ENCODE measurements at regions not wholly inside any gene's neighbourhood (a gene's known extent, or its start where the extent isn't known, plus 50 kb on each side); places are given as distances from the start of the nearest gene placed in this dataset.

DNA sequence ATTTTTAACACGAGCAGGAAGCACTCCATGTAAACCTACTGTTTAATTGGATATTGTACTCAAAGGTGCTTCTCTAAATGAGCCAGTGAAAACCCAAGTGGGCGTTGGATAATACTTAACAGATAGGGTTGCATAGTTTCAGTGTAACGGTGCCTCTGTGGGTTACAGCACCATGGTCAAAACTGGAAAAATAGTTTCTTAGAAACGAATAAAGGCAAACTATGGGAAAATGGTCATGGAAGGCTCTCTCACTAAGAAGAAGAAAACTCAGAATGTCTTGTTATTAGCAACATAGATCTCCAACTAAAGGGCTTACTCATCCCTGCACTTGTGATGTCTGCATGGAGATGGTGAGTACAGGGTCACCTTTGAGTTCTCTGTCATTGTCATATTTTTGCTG is 59.1 kb upstream of the NEDD9 start:
- DNase-seq, result no peak

DNA sequence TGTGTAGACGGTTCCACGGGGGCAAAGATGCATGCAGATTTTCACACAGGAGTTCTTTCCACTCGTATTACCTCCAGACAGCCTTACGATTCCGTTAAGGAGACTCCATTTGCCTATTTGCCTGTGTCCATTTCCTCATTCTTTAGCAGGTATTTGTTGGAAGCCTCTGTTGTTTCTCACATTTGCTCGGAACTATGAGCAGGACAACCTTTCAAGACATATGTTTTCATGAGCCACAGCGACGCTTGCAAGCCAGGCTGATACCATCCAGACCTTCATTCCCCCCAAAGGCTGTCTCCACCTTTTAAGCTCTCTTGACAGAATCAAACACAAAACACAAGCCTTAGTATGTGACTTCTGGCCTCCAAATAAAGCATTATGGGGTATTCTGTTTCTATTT is 57.6 kb upstream of the NEDD9 start:
- DNase-seq, result no peak

DNA sequence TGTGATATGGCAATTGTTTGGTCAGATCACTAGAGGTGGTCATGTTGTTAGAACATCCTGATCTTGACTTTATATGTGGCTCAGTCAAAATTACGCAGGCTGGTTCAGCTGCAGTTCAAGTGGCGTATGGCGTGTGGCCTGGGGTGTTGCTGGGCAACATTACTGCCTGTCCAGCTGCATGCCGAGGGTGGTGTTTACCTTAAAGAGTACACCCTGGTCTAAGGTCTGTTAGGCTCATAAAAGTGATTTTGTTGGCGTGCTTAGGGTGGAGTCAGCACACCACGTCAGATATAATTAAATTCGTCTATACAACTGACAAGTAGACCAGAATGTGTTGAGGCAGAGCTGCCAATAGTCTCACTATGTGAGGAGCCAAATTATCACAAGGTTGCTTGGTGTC is 55.6 kb upstream of the NEDD9 start:
- DNase-seq, result no peak

DNA sequence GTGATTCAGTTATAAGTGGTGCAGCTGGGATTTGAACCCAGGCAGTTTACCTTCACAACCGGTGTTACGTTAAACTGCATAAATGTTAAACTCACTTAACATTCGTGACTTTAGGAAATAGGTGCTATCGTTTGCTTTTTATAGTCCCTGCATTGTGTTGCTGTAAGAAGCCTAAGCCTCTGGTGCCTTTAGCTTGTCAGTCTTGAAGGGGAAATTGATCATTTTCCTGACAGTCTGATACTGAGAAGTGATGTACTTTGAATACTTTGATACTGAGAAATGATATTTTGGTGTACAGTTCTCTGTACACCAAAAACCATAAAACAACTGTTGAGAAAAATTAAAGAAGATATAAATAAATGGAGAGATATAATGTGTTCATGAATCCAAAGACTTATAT is 52.5 kb upstream of the NEDD9 start:
- no peak for DNase-seq

DNA sequence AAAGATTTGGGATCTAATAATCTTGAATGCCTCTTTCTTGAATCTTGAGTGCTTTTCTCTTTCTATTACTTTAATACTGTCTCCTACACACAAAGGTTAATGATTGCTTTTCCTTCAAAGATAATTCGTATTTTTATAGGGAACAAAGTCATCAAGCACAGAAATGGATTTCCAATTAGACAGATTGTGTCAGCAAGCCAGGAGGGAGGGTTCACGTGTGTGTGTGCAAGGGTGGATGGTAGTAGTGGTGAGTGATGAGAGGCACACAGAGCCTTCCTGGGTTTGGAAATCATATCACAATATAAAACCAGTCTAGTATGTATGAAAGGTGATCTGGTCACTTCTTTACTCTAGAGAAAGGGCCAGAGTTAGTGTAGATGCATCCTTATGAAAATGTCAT is 51.2 kb upstream of the NEDD9 start:
- DNase-seq, result no peak

DNA sequence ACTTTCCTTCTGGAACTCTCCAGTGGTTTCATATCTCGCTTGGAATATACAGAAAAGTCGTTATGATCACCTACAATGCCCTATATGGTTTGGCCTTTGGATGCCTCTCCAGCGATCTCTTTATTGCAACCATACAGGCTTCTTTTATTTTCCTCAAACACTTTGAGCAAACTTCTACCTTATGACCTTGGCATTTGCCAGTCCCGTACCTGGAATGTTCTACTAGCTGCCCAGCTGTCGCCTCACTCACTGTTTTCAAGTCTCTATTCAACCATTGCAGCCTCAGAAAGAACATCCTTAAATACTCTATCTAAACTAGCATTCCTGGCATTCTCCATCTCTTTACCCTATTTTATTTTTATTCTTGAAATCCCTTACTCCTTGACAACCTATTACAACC is 50.4 kb upstream of the NEDD9 start:
- DNase-seq, result no peak

All from hematopoietic multipotent progenitor cell treated with erythropoietin and hydrocortisone succinate and interleukin-3 and kit ligand, for 8 days (in vitro differentiated cells).